HEK293 (cell line): ENCODE measurements at regions not wholly inside any gene's neighbourhood (a gene's known extent, or its start where the extent isn't known, plus 50 kb on each side); places are given as distances from the start of the nearest gene placed in this dataset.

ENCODE experiments used
- CTCF ChIA-PET: fragments of 350-600 bp; formaldehyde crosslinking; extraction: SDS; loops from one replicate; lab custom pipeline; 2021; ENCODE audit warnings: antibody characterized with exemption; lab: Yijun Ruan, JAX
- POLR2A ChIA-PET: fragments of 300-600 bp; formaldehyde crosslinking; extraction: SDS; loops from one replicate; lab custom pipeline; 2020; ENCODE audit warnings: antibody characterized with exemption, inconsistent platforms; lab: Yijun Ruan, JAX
- H3K27ac ChIP-seq: fragments of 200-500 bp; sonication (Bioruptor generic); 2 replicates; pipeline ENCODE4 v1.5.1; 2014; ENCODE audit warnings: low read depth, low read length, control low read depth, inconsistent platforms; ENCODE audit errors: extremely low read depth
- H3K36me3 ChIP-seq, 2 experiments: fragments of 200-500 bp in 1 of 2; sonication (Bioruptor generic) in 1 of 2; 1 replicate in 1 of 2; 2 replicates in 1 of 2; pipeline ENCODE4 v1.5.1; 2014 to 2017; ENCODE audit warnings: inconsistent platforms in 2 of 2, low read length in 2 of 2; ENCODE audit not compliant: control insufficient read depth in 2 of 2, insufficient read depth in 1 of 2
- H3K4me1 ChIP-seq: fragments of 200-500 bp; sonication (Bioruptor generic); 2 replicates; pipeline ENCODE4 v1.5.1; 2014; ENCODE audit warnings: mild to moderate bottlenecking, low read length, inconsistent platforms; ENCODE audit not compliant: control insufficient read depth, insufficient read depth
- H3K4me3 ChIP-seq: 2 replicates; pipeline ENCODE4 v1.5.1; 2011; ENCODE audit warnings: low read depth, mild to moderate bottlenecking, control low read depth, low read length, moderate library complexity
- H3K9me3 ChIP-seq: fragments of 200-500 bp; sonication (Bioruptor generic); 2 replicates; pipeline ENCODE4 v1.5.1; 2014; ENCODE audit warnings: low read depth, low read length, inconsistent platforms; ENCODE audit not compliant: control insufficient read depth, insufficient read depth
- BCL11B ChIP-seq: fragments of 450-650 bp; formaldehyde crosslinking; IDR thresholded peaks from 2 replicates; pipeline ENCODE4 v1.5.1; 2016; ENCODE audit warnings: low read depth, missing biosample characterization, missing genetic modification characterization
- EGR2 ChIP-seq: fragments of 450-650 bp; formaldehyde crosslinking; IDR thresholded peaks from 2 replicates; pipeline ENCODE4 v1.5.1; 2016; ENCODE audit warnings: low read depth, missing biosample characterization, missing genetic modification characterization
- KLF16 ChIP-seq: fragments of 450-650 bp; formaldehyde crosslinking; IDR thresholded peaks from 2 replicates; pipeline ENCODE4 v1.5.1; 2017; ENCODE audit warnings: missing biosample characterization, missing genetic modification characterization
- OVOL3 ChIP-seq: fragments of 450-650 bp; formaldehyde crosslinking; IDR thresholded peaks from 2 replicates; pipeline ENCODE4 v1.5.1; 2016; ENCODE audit warnings: missing biosample characterization, missing genetic modification characterization
- YY1 ChIP-seq: fragments of 450-650 bp; formaldehyde crosslinking; IDR thresholded peaks from 2 replicates; pipeline ENCODE4 v1.5.1; 2018; ENCODE audit warnings: missing biosample characterization, missing genetic modification characterization
- ZBTB1 ChIP-seq: fragments of 450-650 bp; formaldehyde crosslinking; IDR thresholded peaks from 2 replicates; pipeline ENCODE4 v1.5.1; 2016; ENCODE audit warnings: missing biosample characterization, missing genetic modification characterization
- ZBTB44 ChIP-seq: fragments of 450-650 bp; IDR thresholded peaks from 2 replicates; pipeline ENCODE4 v1.5.1; 2018; ENCODE audit warnings: missing biosample characterization, mild to moderate bottlenecking, missing genetic modification characterization
- ZFP3 ChIP-seq: fragments of 450-650 bp; formaldehyde crosslinking; IDR thresholded peaks from 2 replicates; pipeline ENCODE4 v1.5.1; 2016; ENCODE audit warnings: low read depth, missing biosample characterization, missing genetic modification characterization
- ZIC2 ChIP-seq: fragments of 450-650 bp; formaldehyde crosslinking; IDR thresholded peaks from 2 replicates; pipeline ENCODE4 v1.5.1; 2016; ENCODE audit warnings: missing biosample characterization, missing genetic modification characterization
- ZNF121 ChIP-seq: fragments of 450-650 bp; formaldehyde crosslinking; IDR thresholded peaks from 2 replicates; pipeline ENCODE4 v1.5.1; 2016; ENCODE audit warnings: missing biosample characterization, missing genetic modification characterization
- ZNF175 ChIP-seq: fragments of 450-650 bp; formaldehyde crosslinking; IDR thresholded peaks from 2 replicates; pipeline ENCODE4 v1.5.1; 2016; ENCODE audit warnings: missing biosample characterization, missing genetic modification characterization
- ZNF19 ChIP-seq: fragments of 450-650 bp; formaldehyde crosslinking; IDR thresholded peaks from 2 replicates; pipeline ENCODE4; 2016; ENCODE audit warnings: missing biosample characterization, missing genetic modification characterization, low read depth
- ZNF24 ChIP-seq: fragments of 450-650 bp; formaldehyde crosslinking; IDR thresholded peaks from 2 replicates; pipeline ENCODE4 v1.5.1; 2016; ENCODE audit warnings: missing biosample characterization, missing genetic modification characterization
- ZNF292 ChIP-seq: fragments of 450-650 bp; formaldehyde crosslinking; IDR thresholded peaks from 2 replicates; pipeline ENCODE4 v1.5.1; 2016; ENCODE audit warnings: low read depth, missing biosample characterization, missing genetic modification characterization, borderline replicate concordance
- ZNF324 ChIP-seq: fragments of 450-650 bp; formaldehyde crosslinking; IDR thresholded peaks from 2 replicates; pipeline ENCODE4 v1.5.1; 2016; ENCODE audit warnings: missing biosample characterization, missing genetic modification characterization
- ZNF391 ChIP-seq: fragments of 450-650 bp; formaldehyde crosslinking; IDR thresholded peaks from 2 replicates; pipeline ENCODE4 v1.5.1; 2016; ENCODE audit warnings: low read depth, missing biosample characterization, missing genetic modification characterization, borderline replicate concordance
- ZNF488 ChIP-seq: fragments of 450-650 bp; formaldehyde crosslinking; IDR thresholded peaks from 2 replicates; pipeline ENCODE4 v1.5.1; 2016; ENCODE audit warnings: missing biosample characterization, missing genetic modification characterization
- ZNF707 ChIP-seq: fragments of 450-650 bp; formaldehyde crosslinking; IDR thresholded peaks from 2 replicates; pipeline ENCODE4 v1.5.1; 2016; ENCODE audit warnings: missing biosample characterization, missing genetic modification characterization
- ZNF792 ChIP-seq: fragments of 450-650 bp; formaldehyde crosslinking; IDR thresholded peaks from 2 replicates; pipeline ENCODE4 v1.5.1; 2016; ENCODE audit warnings: missing biosample characterization, missing genetic modification characterization
- ZXDB ChIP-seq: fragments of 450-650 bp; formaldehyde crosslinking; IDR thresholded peaks from 2 replicates; pipeline ENCODE4 v1.5.1; 2016; ENCODE audit warnings: missing biosample characterization, missing genetic modification characterization
- TF ChIP-seq, protein P1 (sequence below): fragments of 450-650 bp; formaldehyde crosslinking; conservative IDR thresholded peaks from 2 replicates; pipeline ENCODE4 v1.5.1; 2016; ENCODE audit warnings: low read depth, missing biosample characterization, missing genetic modification characterization
- TF ChIP-seq, protein P2 (sequence below): fragments of 450-650 bp; formaldehyde crosslinking; IDR thresholded peaks from 2 replicates; pipeline ENCODE4 v1.5.1; 2017; ENCODE audit warnings: missing biosample characterization, mild to moderate bottlenecking, missing genetic modification characterization, moderate library complexity
- TF ChIP-seq, protein P3 (sequence below): IDR thresholded peaks from 2 replicates; pipeline ENCODE4 v1.6.1; 2011; ENCODE audit warnings: mild to moderate bottlenecking, low read depth, low read length, borderline replicate concordance

DNA sequence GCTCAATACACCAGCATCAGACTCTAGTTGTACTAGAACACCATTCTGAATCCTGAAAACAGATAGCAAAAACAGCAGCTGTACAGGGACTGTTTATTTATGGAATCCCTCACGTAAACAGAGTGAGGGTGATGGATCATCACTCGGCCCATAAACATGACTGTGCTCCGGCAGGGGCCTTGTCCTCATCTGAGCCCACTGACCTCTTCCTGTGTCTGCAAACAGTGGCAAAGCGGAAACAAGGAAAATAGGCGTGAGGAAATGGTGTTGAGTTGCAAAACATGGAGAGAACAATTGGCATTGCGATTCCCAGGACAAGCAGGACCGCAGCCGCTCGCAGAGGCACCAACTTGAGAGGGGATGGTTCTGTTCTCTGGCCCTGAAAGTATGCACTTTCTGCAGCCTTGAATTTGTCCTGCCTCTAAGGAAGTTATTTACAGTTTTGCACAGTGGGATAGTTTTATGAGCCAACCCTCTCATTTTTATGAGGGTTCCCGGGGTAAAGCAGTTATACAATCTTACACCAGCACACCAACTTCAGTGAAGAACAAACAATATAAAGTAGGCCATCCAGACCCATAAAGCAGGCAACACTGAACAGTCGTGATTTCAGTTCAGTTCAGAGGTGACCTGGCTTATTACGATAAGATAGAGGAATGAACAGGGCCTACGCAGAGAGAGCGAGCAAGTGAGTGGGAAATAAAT is 248.0 kb upstream of the FZD8 start (continued):
- TF ChIP-seq ZIC2 = peak; percentile 96
- TF ChIP-seq, protein P1, sequence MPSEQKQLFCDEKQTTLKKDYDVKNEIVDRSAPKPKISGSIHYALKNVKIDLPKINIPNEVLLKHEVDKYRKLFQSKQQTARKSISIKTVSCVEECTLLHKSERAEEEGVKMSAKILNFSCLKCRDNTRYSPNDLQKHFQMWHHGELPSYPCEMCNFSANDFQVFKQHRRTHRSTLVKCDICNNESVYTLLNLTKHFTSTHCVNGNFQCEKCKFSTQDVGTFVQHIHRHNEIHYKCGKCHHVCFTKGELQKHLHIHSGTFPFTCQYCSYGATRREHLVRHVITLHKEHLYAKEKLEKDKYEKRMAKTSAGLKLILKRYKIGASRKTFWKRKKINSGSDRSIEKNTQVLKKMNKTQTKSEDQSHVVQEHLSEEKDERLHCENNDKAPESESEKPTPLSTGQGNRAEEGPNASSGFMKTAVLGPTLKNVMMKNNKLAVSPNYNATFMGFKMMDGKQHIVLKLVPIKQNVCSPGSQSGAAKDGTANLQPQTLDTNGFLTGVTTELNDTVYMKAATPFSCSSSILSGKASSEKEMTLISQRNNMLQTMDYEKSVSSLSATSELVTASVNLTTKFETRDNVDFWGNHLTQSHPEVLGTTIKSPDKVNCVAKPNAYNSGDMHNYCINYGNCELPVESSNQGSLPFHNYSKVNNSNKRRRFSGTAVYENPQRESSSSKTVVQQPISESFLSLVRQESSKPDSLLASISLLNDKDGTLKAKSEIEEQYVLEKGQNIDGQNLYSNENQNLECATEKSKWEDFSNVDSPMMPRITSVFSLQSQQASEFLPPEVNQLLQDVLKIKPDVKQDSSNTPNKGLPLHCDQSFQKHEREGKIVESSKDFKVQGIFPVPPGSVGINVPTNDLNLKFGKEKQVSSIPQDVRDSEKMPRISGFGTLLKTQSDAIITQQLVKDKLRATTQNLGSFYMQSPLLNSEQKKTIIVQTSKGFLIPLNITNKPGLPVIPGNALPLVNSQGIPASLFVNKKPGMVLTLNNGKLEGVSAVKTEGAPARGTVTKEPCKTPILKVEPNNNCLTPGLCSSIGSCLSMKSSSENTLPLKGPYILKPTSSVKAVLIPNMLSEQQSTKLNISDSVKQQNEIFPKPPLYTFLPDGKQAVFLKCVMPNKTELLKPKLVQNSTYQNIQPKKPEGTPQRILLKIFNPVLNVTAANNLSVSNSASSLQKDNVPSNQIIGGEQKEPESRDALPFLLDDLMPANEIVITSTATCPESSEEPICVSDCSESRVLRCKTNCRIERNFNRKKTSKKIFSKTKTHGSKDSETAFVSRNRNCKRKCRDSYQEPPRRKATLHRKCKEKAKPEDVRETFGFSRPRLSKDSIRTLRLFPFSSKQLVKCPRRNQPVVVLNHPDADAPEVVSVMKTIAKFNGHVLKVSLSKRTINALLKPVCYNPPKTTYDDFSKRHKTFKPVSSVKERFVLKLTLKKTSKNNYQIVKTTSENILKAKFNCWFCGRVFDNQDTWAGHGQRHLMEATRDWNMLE (tag by site-specific recombination) = 0 out of 2 replicates have a peak, but pooled peaks have one; percentile 30
- TF ChIP-seq BCL11B = peak; percentile 74; the same call in 1 of the 2 replicates
- TF ChIP-seq YY1 (tag by site-specific recombination) = peak; percentile 36; the same call in 1 of the 2 replicates
- peak; percentile 83; the same call in 1 of the 2 replicates for TF ChIP-seq ZNF24 (tag by site-specific recombination)
- TF ChIP-seq EGR2 (tag by site-specific recombination) = 0 out of 2 replicates have a peak, but pooled peaks have one; percentile 29
- TF ChIP-seq, protein P2, sequence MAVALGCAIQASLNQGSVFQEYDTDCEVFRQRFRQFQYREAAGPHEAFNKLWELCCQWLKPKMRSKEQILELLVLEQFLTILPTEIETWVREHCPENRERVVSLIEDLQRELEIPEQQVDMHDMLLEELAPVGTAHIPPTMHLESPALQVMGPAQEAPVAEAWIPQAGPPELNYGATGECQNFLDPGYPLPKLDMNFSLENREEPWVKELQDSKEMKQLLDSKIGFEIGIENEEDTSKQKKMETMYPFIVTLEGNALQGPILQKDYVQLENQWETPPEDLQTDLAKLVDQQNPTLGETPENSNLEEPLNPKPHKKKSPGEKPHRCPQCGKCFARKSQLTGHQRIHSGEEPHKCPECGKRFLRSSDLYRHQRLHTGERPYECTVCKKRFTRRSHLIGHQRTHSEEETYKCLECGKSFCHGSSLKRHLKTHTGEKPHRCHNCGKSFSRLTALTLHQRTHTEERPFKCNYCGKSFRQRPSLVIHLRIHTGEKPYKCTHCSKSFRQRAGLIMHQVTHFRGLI (tag by site-specific recombination) = peak; percentile 54; the same call in 1 of the 2 replicates
- peak; percentile 91; the same call in 1 of the 2 replicates for TF ChIP-seq ZNF19 (tag by site-specific recombination)
- peak; percentile 96 for TF ChIP-seq ZBTB44 (tag by site-specific recombination)
- TF ChIP-seq KLF16 (tag by site-specific recombination) = no peak
- peak; percentile 90 for TF ChIP-seq ZXDB (tag by site-specific recombination)
- peak; percentile 96 for TF ChIP-seq ZNF488 (tag by site-specific recombination)
- peak; percentile 75; the same call in 1 of the 2 replicates for TF ChIP-seq ZNF391 (tag by site-specific recombination)

GRCh38 chr10:35889226-35889625 is 247.1 kb upstream of the FZD8 start:
- no peak overlapping the region for H3K4me3 ChIP-seq
- POLR2A ChIA-PET = no interaction called here
- H3K36me3 ChIP-seq = no peaks in the 10 kb centered on the region
- no peak overlapping the region for H3K27ac ChIP-seq
- CTCF ChIA-PET = no interaction called here
- no peaks in the 10 kb centered on the region for H3K9me3 ChIP-seq
- H3K4me1 ChIP-seq = peaks cover 18% of the 10 kb centered on the region
- TF ChIP-seq ZNF792 (tag by site-specific recombination) (no peak), ZNF175 (no peak), ZBTB1 (tag by site-specific recombination) (no peak), ZNF121 (no peak), ZFP3 (tag by site-specific recombination) (no peak), ZNF707 (tag by site-specific recombination) (no peak), ZNF292 (tag by site-specific recombination) (no peak), ZNF324 (tag by site-specific recombination) (no peak), OVOL3 (tag by site-specific recombination) (no peak)
- TF ChIP-seq, protein P3, sequence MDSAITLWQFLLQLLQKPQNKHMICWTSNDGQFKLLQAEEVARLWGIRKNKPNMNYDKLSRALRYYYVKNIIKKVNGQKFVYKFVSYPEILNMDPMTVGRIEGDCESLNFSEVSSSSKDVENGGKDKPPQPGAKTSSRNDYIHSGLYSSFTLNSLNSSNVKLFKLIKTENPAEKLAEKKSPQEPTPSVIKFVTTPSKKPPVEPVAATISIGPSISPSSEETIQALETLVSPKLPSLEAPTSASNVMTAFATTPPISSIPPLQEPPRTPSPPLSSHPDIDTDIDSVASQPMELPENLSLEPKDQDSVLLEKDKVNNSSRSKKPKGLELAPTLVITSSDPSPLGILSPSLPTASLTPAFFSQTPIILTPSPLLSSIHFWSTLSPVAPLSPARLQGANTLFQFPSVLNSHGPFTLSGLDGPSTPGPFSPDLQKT = no peak
